ENCODE measurements at regions not wholly inside any gene's neighbourhood (a gene's known extent, or its start where the extent isn't known, plus 50 kb on each side); places are given as distances from the start of the nearest gene placed in this dataset.

DNA sequence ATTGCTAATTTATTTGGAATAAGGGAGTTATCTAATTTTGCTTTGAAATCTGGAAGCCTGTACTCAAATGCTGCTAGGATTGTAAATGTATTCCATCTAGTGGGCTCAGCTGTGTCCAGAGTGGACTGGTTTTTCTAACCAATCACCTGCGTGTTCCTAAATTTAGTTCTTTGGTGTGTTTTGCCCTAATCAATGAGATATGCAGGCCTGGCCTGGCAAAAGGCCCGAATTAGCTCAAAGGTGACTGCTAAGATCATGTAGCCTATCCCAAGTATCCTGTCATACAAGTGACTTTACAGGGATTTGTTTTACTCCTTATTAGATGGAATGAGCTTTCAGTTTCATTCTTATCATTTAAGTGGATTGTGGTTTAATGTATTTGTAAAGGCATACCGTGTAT, 51.3 kb upstream of the ARMC2 start:
- no peaks in the 10 kb centered on the region for H3K9me3 ChIP-seq
- no peaks in the 10 kb centered on the region for H3K27me3 ChIP-seq
- H3K27ac ChIP-seq = peak overlapping the region in 2 of 3 donors; percentile 16 to 53
- no peaks in the 10 kb centered on the region for H3K36me3 ChIP-seq
- WGBS (ENCODE audit: insufficient coverage, low coverage, low lambda C conversion rate, missing lambda C conversion rate) = 7% methylated on average over 3 of the region's 3 CpGs
- no peak for TF ChIP-seq POLR2A (IDR thresholded peaks at IDR 0.05)
- TF ChIP-seq, protein P1, sequence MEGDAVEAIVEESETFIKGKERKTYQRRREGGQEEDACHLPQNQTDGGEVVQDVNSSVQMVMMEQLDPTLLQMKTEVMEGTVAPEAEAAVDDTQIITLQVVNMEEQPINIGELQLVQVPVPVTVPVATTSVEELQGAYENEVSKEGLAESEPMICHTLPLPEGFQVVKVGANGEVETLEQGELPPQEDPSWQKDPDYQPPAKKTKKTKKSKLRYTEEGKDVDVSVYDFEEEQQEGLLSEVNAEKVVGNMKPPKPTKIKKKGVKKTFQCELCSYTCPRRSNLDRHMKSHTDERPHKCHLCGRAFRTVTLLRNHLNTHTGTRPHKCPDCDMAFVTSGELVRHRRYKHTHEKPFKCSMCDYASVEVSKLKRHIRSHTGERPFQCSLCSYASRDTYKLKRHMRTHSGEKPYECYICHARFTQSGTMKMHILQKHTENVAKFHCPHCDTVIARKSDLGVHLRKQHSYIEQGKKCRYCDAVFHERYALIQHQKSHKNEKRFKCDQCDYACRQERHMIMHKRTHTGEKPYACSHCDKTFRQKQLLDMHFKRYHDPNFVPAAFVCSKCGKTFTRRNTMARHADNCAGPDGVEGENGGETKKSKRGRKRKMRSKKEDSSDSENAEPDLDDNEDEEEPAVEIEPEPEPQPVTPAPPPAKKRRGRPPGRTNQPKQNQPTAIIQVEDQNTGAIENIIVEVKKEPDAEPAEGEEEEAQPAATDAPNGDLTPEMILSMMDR (IDR thresholded peaks at IDR 0.05) = no peak
- DNase-seq = peak; percentile 57 to 84 (median 71)
- intact Hi-C loops (cut with DNase I) = no loop called here
- no peak overlapping the region for H3K4me3 ChIP-seq
- H3K4me1 ChIP-seq = peaks cover 0 to 54% (median 27%) of the 10 kb centered on the region in 4 donors
- peak; percentile 41 to 62 (median 47) for ATAC-seq

DNA sequence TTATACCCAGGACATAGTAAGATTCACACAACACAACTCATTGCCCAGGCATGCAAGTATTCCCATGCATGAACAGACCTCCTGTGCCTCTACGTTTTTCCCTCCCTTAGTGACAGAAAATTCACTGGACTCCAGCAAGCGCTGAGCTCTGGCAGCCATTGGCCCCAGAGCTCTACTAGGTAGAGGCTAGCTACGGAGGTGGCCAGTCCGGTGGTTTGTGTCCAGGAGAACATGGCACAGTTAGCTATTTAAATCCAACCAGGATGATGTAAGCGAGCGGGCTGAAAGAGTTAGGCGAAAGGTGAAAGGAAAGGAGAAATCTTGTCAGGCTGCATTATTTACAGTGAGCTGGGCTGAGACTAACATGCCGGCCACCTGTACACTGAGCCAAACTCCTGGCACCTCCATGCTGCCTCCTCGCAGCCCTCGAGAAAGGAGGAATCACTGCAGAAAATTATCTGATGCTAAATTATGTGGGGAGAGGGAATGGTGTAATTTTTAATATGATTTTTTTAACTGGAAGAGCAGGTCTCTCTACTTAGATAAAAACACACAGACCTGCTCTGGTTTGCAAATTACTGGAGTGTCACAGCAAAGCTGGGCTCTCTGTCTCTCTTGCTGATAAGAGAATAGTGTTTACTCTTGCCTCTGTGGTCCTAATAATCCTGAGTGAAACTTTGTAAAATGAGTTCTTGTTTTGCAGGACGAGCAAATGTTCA, 50.1 kb upstream of the ARMC2 start:
- no peaks in the 10 kb centered on the region for H3K27me3 ChIP-seq
- no peak for TF ChIP-seq POLR2A (IDR thresholded peaks at IDR 0.05)
- TF ChIP-seq, protein P1 (IDR thresholded peaks at IDR 0.05) = no peak
- ATAC-seq (peak; percentile 31 to 52 (median 44)), DNase-seq (peak in 2 of 3 donors; percentile 37 to 61)
- no peaks in the 10 kb centered on the region for H3K36me3 ChIP-seq
- WGBS (ENCODE audit: insufficient coverage, low coverage, low lambda C conversion rate, missing lambda C conversion rate) = 16% methylated on average over 7 of the region's 11 CpGs
- peak overlapping the region in 2 of 3 donors; percentile 38 to 53 for H3K27ac ChIP-seq
- peaks cover 0 to 51% (median 25%) of the 10 kb centered on the region in 4 donors for H3K4me1 ChIP-seq
- H3K4me3 ChIP-seq = no peak overlapping the region
- no peaks in the 10 kb centered on the region for H3K9me3 ChIP-seq
- intact Hi-C loops (cut with DNase I) = no loop called here

All from right lobe of liver (tissue), 6 donors.